ENCODE measurements at regions not wholly inside any gene's neighbourhood (a gene's known extent, or its start where the extent isn't known, plus 50 kb on each side); places are given as distances from the start of the nearest gene placed in this dataset.

- DNase-seq = no peak
Measured at GRCh38 chr17:77722366-77722765, 236.1 kb upstream of the TNRC6C start.

GRCh38 chr17:77723071-77723908, 235.2 kb upstream of the TNRC6C start:
- no peak for DNase-seq

- no peak for DNase-seq
Measured at GRCh38 chr17:77723909-77724875, 234.3 kb upstream of the TNRC6C start.

GRCh38 chr17:77724876-77725615, 233.5 kb upstream of the TNRC6C start:
- DNase-seq = no peak

- no peak for DNase-seq
Measured at GRCh38 chr17:77725846-77726245, 232.7 kb upstream of the TNRC6C start.

GRCh38 chr17:77726549-77727006, 231.9 kb upstream of the TNRC6C start:
- no peak for DNase-seq

GRCh38 chr17:77727037-77727615, 231.4 kb upstream of the TNRC6C start:
- DNase-seq = no peak

GRCh38 chr17:77728474-77728795, 230.1 kb upstream of the TNRC6C start:
- no peak for DNase-seq

GRCh38 chr17:77728871-77729270, 229.6 kb upstream of the TNRC6C start:
- no peak for DNase-seq

- DNase-seq = no peak
Measured at GRCh38 chr17:77729587-77729986, 228.9 kb upstream of the TNRC6C start.

GRCh38 chr17:77730376-77730775, 228.1 kb upstream of the TNRC6C start:
- DNase-seq = no peak

- DNase-seq = no peak
Measured at GRCh38 chr17:77733576-77734296, 224.8 kb upstream of the TNRC6C start.

- no peak for DNase-seq
Measured at GRCh38 chr17:77734371-77735080, 224.0 kb upstream of the TNRC6C start.

- DNase-seq = no peak
Measured at GRCh38 chr17:77735081-77735565, 223.4 kb upstream of the TNRC6C start.

GRCh38 chr17:77735566-77736198, 222.8 kb upstream of the TNRC6C start:
- no peak for DNase-seq

- no peak for DNase-seq
Measured at GRCh38 chr17:77736199-77736585, 222.3 kb upstream of the TNRC6C start.

GRCh38 chr17:77736721-77737120, 221.8 kb upstream of the TNRC6C start:
- no peak for DNase-seq

GRCh38 chr17:77737442-77738265, 220.8 kb upstream of the TNRC6C start:
- DNase-seq = no peak

- no peak for DNase-seq
Measured at GRCh38 chr17:77738751-77739531, 219.6 kb upstream of the TNRC6C start.
